HG03103 (cell line): ENCODE measurements at regions not wholly inside any gene's neighbourhood (a gene's known extent, or its start where the extent isn't known, plus 50 kb on each side); places are given as distances from the start of the nearest gene placed in this dataset.

Experiments used
- ATAC-seq: cut with Tn5 transposase; IDR thresholded peaks from one replicate; pipeline ENCODE4 v1.9.1; 2021; ENCODE audit warnings: low read depth; ENCODE audit not compliant: unreplicated experiment

- no peak for ATAC-seq
Measured at GRCh38 chr2:65530547-65531320, 98.3 kb upstream of the SPRED2 start.

DNA sequence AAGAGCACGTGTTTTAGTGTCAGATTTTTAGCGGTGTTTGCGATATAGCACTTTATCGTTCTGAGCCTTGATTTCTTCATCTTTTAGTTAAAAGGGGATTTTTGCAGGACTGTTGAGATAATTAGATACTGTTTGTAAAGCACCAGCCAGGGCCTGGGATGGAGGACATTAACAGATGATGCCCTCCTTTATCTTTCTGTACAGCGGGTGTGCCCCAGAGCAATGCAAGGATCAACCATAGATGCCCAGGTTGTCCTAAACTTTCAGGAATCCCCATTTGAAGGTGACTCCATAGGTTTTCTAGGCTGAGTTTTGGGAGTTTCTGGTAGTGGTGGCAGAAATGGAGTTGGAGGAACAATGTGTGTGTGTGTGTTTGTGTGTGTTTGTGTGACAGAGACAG, 97.0 kb upstream of the SPRED2 start:
- no peak for ATAC-seq

DNA sequence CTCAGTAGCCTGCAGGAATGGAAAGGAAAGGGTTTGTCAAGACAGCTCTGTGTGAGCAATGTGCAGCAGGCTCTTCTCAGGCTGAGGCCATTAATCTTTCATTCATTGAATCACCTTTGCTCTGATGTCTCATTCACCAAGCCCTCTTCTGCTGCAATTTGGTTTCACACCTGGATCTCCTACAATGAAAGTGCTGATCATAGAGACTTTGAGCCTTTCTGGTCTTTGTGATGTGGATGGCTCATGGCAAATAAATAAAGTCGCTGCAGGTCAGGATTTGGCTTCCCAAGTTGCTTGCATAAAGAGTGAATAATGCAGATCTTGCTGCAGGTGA, 95.8 kb upstream of the SPRED2 start:
- no peak for ATAC-seq

- no peak for ATAC-seq
Measured at GRCh38 chr2:65527451-65528240, 95.2 kb upstream of the SPRED2 start.

DNA sequence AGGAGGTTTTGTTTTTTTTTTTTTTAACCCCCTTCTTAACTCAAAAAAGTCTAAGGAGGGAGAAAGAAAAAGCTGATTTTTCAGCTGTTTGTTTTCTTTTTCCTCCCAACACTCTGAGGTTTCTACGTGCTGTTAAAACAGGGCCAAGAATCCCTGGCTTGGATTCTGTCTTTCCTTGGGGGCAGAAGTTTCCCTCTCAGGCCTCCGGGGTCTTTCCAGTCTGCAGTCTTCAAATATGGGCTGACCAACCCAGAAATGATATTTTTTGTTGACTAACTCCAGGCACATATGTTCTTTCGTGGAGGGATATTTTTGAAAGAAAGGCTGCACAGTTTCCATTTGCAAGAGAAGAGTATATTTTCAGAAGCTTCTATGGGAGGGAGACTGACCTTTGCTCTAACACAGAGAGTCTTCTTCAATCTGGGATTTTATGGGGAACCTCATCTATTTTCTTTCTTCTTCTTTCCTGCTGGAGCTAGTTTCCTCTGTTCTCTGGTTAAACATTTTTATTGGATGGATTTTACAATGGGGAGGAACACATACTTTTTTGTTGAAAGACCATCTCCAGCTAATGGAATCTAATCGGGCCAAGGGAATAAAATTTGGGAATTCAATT, 93.3 kb upstream of the SPRED2 start:
- no peak for ATAC-seq

DNA sequence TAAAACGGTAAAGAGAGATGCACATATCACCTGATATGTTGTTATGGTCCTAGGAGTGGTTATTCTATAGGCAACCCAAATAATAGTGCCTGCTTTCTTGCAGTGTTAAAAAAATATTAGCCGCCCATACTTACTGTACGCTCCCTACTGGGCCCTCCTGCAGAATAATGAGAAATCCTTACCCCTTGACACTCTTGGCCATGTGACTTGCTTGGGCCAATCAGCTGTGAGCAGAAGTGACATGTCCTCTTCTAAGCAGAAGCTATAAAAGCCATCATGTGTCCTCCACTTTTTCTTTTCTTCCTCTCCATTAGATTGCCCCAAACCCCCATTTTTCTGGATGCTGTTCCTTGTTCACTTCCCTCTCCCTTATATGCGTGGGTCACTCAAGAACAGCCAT, 90.5 kb upstream of the SPRED2 start:
- ATAC-seq = no peak

DNA sequence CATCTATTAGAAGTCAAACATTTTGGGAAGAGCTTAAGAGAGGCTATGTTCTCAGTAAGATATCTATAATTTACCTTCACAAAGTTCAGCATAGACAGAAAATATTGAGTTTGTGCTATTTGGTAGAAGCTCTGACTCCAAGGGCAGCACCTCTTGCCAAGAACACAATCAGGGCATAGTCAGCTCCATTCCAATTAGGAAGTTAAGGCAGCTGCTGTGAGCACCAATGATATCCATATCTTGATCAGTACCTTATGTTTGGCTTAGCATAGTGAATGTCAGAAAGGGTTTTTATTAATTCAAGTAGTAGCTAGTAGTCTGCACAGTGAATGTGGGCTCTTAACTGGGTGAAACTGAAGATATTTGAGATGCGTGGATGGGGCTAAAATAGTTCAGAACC, 86.4 kb upstream of the SPRED2 start:
- ATAC-seq = no peak

DNA sequence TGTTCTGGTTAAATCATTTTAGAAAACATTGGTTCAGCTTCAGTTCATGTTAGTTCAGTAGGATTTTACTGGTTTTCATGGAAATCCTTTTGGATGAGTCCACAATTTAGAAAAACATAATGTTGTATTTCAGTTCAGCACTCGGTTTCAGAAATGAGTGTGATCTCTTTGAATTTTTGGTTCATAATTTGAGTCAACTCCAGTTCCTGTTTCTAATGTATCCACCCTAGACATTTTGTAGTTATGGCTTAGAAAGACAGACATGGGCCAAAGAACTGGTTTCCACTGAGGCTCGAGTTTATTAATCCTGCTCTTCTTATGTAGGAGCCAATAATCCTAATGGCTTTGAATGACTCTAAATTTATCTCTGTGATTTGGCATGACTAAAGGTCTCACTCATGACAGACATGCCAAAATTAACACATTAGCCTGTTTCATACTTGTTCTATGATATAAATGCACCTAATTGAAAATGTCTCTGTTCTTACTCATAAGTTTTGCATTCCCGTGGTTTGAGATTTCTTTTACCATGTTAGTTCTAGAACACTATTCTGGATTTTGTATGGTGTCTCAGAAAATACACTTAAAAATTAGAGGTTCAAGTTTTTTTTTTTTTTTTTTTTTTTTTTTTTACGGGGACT, 82.3 kb upstream of the SPRED2 start:
- no peak for ATAC-seq

DNA sequence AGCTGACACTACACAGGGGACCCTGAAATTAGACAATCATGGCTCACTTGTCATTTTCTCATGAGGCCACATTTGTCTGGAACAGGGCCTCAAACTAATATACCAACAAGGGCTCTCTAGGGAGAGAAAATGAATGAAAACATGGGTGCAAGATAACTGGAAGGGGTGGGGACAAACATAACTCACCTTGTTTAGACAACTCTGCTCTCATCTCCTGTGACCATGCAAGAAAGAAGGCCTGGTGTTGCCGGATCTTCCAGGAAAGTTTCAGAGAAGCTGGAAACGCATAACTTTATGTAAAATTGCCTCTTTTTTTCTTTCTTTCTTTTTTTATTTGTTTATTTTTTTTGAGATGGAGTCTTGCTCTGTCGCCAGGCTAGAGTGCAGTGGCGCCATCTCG, 80.4 kb upstream of the SPRED2 start:
- no peak for ATAC-seq

DNA sequence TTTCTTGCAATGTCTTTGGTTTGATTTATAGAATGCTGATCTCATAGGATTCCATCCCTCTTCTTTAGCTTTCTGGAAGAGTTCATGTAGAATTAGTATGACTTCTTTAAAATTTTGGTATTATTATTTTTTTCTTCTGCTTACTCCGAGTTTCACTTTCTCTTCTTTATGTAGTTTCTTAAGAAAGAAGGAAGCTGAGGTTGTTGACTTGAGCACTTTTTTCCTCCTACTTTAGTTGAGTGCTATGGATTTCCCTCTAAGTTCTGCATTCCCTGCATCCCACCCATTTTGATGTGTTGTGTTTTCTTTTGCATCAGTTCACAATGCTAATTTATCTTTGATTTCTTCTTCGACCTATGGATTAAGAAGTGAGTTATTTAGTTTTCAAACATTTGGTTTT, 78.9 kb upstream of the SPRED2 start:
- no peak for ATAC-seq

- ATAC-seq = no peak
Measured at GRCh38 chr2:65508225-65508624, 75.8 kb upstream of the SPRED2 start.

GRCh38 chr2:65507102-65508069, 75.0 kb upstream of the SPRED2 start:
- no peak for ATAC-seq

DNA sequence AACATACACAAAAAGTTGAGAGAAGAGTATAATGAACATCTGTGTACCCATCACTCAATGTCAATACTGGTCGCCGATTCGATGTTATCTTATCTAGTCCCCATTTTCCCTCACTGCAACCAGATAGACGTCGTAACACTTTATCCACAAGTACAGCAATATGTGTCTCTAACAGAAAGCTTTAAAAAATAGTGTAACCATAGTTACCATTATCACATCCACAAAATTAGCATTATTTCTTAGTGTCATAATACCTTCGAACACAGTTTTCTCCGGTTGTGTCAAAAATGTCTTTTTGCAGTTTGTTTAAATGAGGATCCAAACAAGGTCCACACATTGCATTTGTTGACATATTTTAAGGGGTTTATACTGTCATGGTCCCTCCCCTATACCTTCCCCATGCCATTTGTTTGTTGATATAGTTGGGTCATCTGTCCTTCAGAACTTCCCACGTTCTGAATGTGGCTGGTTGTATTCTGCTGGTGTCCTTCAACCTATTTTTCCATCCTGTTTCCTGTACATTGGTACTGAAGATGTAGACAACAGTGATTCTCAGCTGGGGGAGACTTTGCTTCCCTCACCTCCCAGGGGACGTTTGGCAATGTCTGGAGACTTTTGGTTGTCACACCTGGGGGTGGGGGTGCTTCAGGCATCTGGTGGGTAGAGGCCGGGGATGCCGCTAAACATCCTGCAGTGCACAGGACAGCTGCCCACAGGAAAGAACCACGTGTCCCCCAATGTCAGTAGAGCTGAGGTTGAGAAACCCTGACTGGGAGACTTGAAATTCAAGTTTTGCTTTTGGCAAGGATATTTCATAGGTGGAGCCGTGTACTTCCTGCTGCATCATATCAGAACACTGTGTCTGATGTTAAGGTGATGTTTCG, 72.7 kb upstream of the SPRED2 start:
- ATAC-seq = no peak

DNA sequence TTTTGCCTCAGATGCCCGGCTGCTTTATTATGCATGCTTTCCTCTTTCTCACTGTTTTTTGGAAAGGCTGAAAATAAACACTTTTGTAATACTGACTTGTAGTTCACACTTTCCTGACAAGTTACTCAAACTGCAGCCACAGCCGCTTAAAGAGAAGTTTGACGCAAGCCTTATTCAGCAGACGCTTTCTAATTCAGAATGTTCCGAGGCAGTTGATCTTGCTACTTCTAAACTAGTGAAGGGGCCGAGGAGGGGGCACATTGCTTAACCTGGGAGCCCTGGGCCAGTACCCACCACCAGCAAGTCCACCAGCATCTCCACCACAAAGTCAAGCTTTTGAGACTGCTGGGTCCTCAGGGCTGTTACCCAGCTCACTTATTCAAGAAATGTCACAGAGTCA, 71.8 kb upstream of the SPRED2 start:
- ATAC-seq = no peak

DNA sequence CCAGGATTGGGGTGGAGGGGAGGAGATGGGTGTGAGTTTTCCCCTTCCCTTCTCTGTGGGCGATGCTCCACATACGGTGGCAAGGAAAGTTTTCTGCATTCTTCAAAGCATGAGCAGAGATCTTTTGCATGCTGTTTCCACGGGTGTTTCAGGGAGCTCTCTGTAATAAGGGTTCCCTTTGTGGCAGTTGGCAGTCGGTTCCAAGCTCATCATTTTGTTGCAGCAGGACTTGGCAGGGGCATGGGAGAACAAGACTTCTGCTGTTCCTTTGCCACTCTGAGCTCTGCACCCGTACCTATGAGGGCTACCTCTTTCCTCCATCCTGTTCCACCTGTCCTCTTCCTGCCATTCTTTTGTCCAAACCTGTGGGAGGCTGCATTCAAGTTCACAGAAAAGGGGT, 71.3 kb upstream of the SPRED2 start:
- ATAC-seq = no peak

DNA sequence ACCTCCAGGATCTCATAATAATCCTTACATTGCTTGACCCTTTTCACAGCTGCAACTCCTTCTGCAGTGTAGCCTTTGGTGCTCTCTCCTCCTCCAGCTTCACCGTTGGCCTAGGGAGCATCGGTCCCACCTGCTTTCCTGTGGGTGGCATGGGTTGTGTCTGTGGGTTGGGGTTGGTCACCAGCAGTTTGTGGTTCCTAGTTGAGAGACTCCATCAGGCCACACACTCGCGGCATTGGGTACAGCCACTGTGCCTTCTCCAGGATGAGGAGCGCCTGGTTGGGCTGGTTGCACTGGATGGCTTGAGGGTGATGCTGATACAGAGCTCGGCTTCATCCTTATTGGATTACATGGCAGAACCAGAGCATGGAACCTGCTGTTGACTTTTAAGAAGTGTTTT, 69.4 kb upstream of the SPRED2 start:
- no peak for ATAC-seq

DNA sequence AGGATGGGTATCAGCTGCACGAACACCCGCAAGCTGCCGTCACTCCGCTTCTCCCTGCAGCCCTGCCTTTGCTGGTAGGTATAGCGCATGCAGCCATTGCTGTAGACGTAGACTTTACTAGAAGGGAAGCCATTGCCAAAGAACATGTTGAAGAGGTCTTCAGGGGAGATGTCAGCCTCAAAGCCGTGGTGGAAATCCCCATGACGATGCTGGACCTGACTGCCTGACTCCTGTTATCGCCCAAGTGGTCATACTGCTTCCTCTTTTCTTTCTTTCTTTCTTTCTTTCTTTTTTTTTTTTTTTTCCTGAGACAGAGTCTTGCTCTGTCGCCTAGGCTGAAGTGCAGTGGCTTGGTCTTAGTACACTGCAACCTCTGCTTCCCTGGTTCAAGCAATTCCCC, 68.7 kb upstream of the SPRED2 start:
- ATAC-seq = no peak

- no peak for ATAC-seq
Measured at GRCh38 chr2:65500310-65501040, 68.1 kb upstream of the SPRED2 start.

GRCh38 chr2:65499216-65499615, 66.8 kb upstream of the SPRED2 start:
- ATAC-seq = no peak
